GM21786 (cell line): ENCODE measurements at regions not wholly inside any gene's neighbourhood (a gene's known extent, or its start where the extent isn't known, plus 50 kb on each side); places are given as distances from the start of the nearest gene placed in this dataset.
"Not testable (repeated sequence)": the region's sequence is repeated elsewhere in the genome, so short reads cannot be mapped to it uniquely, and the experiment has no call there.

Experiments
- ATAC-seq: cut with Tn5 transposase; IDR thresholded peaks from one replicate; pipeline ENCODE4 v1.9.1; 2021; ENCODE audit not compliant: unreplicated experiment

DNA sequence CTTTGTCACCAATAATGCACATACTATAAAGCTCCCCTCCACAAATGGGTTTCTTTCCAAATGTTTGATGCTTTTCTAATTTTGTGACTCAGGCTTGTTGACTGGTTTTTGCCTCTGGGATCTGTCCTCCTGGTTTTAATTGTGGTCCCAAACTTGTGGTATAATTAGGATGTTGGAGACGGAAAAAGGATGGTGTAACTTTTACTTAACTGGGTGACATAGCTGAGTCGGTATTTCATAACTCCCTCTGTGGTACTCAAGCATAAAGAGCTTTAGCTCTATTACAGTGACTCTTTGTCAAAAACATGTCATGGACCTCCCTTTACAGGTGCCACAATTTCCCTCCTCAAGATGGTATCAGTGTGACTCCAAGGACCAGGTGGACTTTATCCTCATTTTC is 119.7 kb upstream of the RBPJ start:
- no peak for ATAC-seq

DNA sequence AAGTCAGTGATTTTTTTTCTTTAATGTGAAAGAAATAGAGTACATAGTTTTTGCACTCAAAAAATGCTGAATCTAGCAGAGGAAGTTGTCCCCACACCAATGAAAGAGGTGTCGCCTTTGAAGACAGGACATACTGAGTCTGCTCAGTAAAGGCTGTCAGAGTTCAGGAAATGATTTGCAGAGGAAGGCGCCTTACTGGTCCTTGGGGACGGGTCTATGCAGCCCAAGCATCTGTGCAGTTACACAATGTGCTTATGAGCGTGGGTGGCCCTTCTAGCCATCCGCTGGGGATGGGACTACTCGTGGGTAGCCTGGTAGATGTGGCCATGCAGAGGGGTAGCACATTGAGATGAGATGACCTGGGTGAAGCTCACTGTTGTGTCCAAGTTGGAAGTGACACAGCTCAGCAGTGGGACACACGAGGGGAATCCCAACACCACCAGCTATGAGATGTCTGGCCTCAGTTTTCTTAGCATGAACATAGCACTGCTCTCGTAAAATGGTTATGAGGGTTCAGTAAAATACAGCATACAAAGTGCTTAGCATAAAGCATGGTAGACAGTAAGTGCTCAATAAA is 116.5 kb upstream of the RBPJ start:
- no peak for ATAC-seq

DNA sequence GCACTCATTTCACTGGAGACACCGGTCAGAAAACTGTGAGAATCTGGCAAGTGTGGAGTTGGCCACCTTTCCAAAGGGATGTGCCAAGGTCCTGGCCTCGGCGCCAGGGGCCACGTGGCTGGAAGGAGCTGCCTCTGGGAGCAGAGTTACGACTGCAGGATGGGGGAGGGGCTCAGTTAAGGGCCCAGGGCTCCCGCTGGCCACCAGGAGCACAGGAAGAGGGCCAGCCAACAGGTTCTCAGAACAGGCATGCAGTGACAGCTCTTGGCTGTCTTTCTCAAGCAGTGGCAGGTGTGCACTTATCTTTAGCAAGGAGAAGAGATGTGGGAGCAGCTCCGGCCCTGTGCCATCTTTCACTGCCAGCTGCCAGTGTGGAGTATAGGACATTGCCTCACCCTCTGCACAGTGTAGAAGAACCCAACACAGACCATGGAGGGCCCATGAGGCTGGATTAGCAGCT is 115.9 kb upstream of the RBPJ start:
- ATAC-seq, result no peak

DNA sequence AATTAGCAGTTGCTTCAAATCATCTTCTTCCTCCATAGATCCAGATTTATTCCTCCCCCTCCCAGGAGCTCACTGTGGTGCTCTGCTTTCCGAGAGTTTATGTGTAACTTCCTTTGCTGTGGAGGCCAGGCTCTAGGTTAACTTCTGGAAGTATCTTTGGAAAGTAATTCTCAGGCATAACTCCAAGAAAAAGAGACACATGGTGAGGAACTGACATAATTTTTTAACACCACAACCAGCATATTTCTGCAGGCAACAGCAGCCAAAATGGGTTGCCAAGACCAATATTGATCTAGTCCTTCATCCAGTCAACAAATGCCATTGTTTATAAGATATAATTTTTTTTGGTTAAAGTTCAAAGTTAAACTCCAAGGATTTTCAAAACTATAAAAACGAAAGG is 114.5 kb upstream of the RBPJ start:
- no peak for ATAC-seq

DNA sequence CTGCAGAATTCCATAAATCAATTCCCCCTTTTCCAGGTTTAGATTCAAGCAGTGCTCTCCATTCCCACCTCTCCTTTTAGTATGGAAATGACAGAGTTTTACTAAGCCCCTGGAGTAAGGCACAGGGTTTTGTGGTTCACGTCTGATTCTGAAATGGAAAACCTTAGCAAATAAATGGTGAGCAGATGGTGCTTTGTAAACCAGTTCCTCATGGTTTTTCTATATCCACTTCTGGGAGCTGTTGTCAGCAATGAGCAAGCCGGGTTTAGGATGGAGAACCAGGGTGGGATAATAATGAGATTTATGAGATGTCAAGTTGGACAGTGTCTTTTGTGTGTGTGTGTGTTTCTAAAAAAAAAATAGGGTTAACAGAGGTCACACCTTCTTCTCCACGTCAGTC is 113.8 kb upstream of the RBPJ start:
- no peak for ATAC-seq

DNA sequence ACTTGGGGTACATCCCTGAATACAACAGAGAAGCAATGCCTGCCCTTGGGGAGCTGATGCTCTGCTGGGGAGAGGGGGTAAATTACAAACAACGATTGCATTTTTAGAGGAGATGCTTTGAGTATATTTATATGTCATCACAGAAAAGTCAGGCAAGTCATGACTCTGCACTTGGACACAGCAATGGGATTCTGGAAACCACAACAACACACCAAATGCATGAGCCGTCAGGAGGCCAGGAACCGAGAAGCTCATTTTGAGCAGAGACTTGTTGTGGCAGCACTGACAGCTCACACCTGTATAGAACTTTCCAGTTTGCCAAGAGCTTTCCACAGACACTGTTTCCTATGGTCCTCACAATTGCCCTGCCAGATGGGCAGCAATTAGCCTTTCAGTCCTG is 113.2 kb upstream of the RBPJ start:
- no peak for ATAC-seq

DNA sequence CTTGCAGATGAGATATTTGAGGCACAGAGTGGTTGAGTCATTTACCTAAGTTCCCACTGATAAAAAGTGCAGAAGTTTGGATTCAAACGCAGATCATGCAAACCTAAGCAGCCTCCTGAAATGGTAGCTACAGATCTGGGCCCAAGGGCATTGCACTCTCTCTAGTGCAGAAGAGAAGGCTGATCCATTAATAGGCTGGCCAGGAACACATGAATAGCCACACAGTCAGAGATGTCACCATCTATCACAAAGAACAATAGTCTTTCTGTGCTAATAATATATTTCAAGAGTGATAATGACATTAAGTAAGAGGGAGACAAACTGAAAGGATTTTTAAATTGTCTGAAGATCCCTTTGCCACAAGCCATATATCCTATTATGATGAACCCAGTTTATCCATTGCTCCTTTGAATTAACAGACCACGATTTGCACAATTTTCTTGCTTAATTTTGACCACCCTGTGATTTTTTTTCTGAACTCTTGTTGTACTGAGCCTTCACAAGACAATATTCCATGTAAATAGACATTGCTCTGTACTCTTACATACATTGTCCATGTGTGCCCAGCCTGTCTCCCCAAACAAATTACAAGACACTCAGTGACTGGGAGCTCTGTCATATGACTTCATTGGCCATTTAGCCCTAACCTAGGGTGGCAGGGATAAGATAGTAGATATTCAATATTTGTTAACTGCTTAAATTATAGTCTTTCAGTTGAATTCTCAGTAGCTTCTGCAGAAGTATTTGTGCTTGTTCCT is 112.4 kb upstream of the RBPJ start:
- ATAC-seq, result no peak

DNA sequence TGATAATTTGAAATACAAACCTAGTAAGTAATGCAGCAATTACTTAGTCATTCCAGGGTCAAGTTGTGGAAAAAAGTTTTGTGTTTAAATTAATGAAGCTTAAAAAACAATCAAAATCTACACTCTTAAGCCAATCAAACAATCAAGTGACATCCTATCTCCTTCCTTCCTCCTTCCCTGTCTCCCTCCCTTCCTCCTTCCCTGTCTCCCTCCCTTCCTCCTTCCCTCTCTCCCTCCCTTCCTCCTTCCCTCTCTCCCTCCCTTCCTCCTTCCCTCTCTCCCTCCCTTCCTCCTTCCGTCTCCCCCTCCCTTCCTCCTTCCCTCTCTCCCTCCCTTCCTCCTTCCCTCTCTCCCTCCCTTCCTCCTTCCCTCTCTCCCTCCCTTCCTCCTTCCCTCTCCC is 111.4 kb upstream of the RBPJ start:
- not testable (repeated sequence) for ATAC-seq

DNA sequence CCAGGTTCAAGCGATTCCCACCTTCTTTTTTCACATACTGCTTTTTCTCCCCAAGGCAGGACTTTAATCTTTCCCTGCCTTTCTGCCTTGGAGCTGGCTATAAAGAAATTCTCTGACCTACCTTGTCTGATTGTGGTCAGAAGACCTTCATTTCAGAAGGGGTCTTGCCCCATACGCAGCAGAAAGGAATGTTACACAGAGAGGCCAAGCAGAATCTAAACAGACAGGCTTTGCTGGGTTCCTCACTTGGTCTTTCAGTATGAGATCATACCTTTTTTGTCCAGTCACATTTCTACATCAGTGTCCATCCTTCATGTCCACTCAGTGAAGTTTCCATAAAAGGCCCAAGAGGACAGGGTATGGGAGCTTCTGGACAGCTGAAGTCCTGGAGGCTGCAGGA is 108.3 kb upstream of the RBPJ start:
- no peak for ATAC-seq

DNA sequence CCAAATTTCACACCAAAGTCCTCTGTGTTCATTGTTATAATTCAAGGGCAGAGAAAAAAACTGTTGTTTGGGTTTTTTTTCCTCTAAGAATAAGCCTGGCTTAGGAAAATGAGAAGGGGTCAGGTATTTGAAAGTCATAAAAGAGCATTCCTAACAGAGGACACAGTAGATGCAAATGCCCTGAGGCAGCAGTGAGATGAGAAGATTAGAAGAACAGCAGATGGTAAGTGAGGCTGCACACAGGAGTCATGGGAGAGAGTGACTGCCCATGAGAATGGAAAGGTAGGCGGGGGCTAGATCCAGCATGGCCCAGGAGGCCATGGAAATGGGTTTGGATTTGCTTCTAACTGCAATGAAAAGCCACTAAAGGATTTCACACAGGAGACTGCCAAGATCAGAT is 107.5 kb upstream of the RBPJ start:
- no peak for ATAC-seq

DNA sequence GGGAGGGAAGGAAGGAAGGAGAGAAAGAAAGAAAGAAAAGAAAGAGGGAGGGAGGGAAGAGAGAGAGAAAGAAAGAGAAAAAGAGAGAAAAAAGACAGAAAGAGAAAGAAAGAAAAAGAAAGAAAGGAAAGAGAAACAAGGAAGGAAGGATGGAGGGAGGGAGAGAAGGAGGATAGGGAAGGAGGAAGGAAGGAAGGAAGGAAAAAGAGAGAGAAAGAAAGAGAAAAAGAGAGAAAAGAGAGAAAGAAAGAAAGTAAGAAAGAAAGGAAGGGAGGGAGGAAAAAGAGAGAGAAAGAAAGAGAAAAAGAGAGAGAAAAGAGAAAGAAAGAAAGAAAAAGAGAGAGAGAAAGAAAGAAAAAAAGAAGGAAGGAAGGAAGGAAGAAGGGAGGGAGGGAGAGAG is 105.8 kb upstream of the RBPJ start:
- no peak for ATAC-seq

DNA sequence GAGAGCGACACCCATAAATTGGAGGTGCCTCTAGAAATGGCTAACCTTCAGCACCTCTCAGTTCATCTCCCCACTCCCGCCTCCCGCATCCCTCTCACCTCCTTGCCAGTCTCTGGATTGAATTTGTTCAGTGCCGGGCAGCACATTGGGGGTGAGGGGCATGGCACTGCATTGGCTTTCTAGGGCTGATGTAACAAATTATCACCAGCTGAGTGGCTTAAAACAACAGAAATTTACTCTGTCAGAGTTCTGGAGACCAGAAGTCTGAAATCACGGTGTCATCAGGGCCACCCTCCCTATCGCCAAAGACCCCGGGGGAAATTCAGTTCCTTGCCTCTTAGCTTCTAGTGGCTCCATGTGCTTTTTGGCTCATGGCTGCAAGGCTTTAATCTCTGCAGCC is 105.1 kb upstream of the RBPJ start:
- no peak for ATAC-seq

DNA sequence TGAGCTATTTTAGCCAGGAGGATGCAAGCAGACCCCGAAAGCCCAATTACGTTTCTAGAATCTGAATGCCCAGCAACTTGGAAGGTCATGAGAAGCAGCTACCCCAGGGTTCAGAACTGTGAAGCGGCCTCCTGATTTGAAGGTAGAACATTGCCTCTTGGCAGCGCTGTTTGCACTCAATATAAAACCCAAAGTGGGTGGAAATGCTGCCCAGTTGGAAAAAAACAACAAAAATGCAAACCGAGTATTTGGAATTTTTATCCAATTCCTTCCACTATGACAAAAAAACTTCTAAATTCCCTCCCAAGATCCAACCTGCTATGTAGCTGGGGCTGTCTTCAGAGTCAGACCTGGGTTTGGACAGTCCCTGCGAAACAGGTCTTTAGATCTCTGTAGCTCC is 103.3 kb upstream of the RBPJ start:
- ATAC-seq, result no peak

DNA sequence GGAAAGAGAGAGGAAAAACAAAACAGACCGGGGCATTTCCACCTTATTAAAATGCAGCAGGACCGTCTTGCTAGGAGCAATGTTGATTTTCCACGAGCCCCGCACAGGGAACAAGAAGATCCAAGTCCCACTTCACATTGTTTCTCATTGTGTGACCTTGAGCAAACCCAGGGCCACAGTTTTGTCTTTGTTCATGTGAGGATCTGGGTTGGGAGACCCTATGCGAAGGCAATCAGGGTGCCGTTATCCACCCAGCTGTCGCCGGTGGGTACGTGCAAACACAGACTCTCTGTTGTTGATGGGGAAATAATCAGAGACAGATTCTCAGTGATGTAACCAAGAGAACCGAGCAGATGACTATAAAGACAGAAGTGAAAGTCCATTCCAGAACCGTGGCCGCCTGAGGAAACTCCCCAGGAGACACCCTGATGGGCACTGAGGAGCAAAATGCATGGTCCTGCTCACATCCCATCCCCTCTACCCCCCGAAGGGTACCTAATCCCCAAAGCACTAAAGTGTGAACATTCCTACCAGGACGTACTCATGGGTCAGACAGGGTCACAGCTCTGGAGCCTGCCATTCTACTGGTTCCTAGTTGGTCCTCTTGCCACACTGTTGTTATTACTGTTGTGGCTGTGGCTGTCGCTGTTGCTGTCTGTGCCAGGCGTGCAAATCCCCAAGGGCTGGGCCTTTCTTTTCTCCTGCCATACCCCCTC is 102.7 kb upstream of the RBPJ start:
- ATAC-seq, result peak; percentile 87

DNA sequence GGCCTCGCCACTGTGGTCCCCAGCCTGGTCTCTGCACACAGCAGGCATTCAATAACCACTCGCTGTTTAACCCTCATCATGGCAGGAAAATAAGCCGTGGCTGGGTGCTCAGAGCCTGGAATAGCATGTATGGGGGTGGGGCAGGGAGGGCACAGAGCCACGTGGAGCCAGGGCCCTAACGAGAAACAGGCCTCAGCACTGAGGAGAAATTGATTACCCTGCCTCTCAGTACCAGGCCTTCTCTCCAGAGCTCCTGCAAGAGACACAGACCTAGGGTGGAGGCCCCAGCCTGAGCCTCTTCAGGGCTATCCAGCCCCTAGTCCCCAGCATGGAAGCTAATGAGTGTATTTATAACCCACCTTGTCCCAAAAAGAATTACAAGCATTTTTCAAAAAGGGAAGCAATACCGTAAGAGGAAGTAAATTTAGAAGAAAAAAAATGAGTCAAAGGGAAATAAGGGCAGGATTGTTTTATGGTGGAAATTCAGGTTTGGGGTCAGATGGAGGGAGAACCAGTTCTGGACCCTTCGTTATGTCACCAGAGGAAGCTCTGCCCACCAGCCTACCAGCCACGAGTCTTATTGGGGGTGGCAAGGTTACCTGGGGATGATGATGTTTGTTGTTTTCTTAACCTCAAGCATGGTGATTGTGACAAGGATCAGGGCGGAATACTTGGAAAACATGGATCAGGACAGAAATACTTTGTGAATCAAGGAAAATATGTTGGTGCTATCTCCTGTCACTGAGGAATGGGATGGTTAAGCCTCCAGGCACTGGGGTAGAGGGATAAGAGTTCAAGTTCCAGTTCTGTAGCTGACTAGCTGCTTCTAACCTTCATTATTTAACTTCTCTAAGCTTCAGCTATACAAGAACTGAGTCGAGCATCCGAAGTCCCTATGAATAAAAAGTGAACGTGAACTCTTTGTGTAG is 101.9 kb upstream of the RBPJ start:
- peak; percentile 20 for ATAC-seq

DNA sequence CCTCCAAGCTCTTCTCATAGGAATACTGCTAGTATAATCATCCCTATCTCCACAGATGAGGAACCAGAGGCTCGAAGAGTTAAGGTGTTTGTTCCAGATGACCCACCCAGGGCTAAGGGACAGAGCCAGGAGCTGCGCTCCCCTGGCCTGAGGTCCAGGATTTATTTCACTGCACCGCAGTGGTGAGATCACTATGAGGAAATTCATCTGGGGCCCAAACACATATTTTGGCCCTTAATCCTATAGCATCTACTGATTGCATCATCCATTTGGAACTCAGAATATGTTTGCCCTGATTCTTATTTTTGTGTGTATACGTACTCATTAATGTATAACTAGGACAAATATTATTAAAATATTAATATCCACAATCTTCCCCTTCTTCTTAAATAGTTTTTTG is 100.1 kb upstream of the RBPJ start:
- no peak for ATAC-seq

DNA sequence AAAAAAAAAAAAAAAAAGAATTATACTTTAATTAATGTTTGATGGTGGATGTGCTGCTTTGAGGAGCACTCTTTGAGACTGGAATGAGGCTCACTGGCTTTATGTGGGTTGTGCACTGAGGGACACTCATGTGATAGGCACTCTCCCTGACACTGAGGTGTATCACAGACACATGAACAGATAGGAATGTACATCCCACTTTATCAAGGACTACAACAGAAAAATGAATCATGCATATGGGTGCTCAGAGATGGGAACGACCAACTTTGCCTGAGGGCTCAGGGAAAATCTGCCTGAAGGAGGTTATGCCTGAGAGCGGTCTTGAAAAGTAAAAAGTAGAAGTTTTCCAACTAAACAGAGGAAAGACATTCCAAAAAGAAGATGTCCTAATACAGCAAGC is 97.7 kb upstream of the RBPJ start:
- no peak for ATAC-seq

DNA sequence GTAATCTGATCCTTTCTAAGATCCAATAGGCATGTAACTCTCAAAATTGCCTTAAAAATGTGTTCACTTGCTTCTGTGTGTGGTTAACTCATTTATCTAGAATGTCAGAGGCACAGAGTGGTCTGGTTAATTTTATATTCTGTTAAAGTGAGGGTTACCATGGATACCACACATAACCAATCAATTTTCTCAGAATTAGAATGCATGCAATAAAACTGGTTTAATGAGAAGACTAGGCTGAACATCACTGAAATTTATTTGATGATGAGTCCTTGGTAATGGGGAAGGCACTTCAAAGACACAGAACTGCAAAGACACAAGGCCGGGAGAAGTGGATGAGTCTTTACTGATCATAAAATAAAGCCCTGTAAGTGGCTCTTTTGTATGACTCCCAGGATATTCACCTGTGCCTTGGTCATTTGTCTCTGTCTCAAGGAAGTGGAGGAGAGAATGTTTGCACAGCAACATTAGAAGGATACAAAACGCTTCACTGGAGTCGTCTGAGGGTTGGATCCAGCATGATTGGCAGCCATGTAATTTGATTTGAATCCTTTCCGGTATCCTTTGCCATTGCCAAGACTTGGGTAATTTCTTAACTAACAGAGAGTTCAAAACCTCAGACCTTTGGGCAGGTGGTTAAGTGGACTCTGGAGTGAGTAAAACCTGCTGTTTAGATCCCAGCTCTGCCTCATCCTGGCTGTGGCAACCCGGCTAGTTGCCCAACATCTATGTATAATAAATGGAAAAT is 94.0 kb upstream of the RBPJ start:
- ATAC-seq, result no peak

DNA sequence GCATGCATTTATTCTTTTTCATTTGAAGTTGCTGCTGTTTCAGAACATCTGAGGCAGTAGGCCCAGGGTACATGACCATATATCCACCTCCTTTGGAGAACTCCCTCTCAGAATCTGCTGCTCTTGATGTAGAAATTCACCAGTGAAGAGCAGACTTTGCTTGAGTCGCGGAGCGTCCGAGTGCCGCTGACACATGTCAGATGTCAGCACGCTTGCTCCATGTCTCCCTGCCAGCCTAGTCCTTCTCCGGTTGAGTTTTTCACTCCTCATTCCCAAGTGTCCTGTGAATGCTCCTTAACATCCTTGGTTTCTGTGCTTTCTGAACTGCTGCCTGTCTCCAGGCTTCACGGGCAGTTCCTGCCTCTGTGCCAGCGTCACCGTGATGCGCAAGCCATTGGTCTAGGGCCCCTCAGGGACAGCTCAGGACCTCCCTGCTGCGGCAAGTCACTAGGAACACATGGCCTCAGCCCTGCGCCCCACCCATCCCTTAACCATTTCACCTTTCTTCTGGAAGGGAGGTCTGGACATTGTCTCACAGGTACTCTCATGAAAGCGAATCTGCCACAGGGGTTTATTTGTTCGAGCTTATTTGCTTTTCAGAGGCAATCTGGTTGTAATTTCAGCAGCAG is 93.1 kb upstream of the RBPJ start:
- ATAC-seq, result no peak

DNA sequence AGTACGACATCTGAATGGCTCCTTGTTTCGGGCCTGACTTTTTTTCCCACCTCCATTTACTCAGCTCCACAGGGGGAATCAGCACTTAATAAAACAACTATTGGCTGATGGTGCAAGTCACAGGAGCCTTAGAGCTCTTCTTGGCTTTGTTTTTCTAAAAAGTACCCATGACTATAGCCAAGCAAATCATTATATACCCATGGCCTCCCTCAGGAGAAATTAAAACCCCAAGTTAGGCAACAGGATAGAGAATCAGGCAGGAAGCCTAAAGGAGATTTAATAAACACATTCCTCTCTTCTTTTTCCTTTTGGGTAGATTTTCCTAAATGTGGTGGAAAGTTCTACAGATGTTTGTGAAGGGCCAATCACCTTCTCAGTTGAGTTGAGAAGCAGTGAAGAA is 91.9 kb upstream of the RBPJ start:
- no peak for ATAC-seq
